MM.1S (cell line): ENCODE measurements at regions not wholly inside any gene's neighbourhood (a gene's known extent, or its start where the extent isn't known, plus 50 kb on each side); places are given as distances from the start of the nearest gene placed in this dataset.
"Not testable (repeated sequence)": the region's sequence is repeated elsewhere in the genome, so short reads cannot be mapped to it uniquely, and the experiment has no call there.

Source experiments
- EZH2 ChIP-seq: fragments of 300-600 bp; sonication (generic); optimal IDR thresholded peaks from 2 replicates; pipeline ENCODE3; 2017; ENCODE audit warnings: low read depth, mild to moderate bottlenecking, antibody characterized with exemption, low read length, mixed read lengths
- EZH2phosphoT487 ChIP-seq: fragments of 300-600 bp; sonication (generic); IDR thresholded peaks from 2 replicates; pipeline ENCODE4 v1.6.1; 2018; ENCODE audit warnings: antibody characterized with exemption, low read length
- TF ChIP-seq, protein P1 (sequence below): fragments of 300-600 bp; sonication (generic); IDR thresholded peaks from 2 replicates; pipeline ENCODE4 v1.5.1; 2016; ENCODE audit warnings: antibody characterized with exemption, low read length, mixed read lengths

DNA sequence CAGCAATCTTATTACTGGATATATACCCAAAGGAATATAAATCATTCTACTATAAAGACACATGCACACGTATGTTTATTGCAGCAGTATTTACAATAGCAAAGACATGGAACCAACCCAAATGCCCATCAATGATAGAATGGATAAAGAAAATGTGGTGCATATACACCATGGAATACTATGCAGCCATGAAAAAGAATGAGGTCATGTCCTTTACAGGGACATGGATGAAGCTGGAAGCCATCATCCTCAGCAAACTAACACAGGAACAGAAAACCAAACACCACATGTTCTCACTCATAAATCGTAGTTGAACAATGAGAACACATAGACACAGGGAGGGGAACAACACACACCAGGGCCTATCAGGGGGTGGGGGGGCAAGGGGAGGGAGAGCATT is 353.9 kb upstream of the ATP10A start:
- TF ChIP-seq, protein P1, sequence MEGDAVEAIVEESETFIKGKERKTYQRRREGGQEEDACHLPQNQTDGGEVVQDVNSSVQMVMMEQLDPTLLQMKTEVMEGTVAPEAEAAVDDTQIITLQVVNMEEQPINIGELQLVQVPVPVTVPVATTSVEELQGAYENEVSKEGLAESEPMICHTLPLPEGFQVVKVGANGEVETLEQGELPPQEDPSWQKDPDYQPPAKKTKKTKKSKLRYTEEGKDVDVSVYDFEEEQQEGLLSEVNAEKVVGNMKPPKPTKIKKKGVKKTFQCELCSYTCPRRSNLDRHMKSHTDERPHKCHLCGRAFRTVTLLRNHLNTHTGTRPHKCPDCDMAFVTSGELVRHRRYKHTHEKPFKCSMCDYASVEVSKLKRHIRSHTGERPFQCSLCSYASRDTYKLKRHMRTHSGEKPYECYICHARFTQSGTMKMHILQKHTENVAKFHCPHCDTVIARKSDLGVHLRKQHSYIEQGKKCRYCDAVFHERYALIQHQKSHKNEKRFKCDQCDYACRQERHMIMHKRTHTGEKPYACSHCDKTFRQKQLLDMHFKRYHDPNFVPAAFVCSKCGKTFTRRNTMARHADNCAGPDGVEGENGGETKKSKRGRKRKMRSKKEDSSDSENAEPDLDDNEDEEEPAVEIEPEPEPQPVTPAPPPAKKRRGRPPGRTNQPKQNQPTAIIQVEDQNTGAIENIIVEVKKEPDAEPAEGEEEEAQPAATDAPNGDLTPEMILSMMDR, result not testable (repeated sequence)
- not testable (repeated sequence) for TF ChIP-seq EZH2, EZH2phosphoT487
